ENCODE measurements at regions not wholly inside any gene's neighbourhood (a gene's known extent, or its start where the extent isn't known, plus 50 kb on each side); places are given as distances from the start of the nearest gene placed in this dataset.

GRCh38 chr9:13027879-13028278 lies 251.6 kb downstream of the MPDZ start:
- TF ChIP-seq RAD21 (conservative IDR thresholded peaks at IDR 0.05 in 1 of 2, IDR thresholded peaks at IDR 0.05 in 1 of 2), result no peak
- no peak for TF ChIP-seq HMGXB4 (CRISPR knock-in tag; IDR thresholded peaks at IDR 0.05; ENCODE audit: borderline replicate concordance)
- TF ChIP-seq, protein P1, sequence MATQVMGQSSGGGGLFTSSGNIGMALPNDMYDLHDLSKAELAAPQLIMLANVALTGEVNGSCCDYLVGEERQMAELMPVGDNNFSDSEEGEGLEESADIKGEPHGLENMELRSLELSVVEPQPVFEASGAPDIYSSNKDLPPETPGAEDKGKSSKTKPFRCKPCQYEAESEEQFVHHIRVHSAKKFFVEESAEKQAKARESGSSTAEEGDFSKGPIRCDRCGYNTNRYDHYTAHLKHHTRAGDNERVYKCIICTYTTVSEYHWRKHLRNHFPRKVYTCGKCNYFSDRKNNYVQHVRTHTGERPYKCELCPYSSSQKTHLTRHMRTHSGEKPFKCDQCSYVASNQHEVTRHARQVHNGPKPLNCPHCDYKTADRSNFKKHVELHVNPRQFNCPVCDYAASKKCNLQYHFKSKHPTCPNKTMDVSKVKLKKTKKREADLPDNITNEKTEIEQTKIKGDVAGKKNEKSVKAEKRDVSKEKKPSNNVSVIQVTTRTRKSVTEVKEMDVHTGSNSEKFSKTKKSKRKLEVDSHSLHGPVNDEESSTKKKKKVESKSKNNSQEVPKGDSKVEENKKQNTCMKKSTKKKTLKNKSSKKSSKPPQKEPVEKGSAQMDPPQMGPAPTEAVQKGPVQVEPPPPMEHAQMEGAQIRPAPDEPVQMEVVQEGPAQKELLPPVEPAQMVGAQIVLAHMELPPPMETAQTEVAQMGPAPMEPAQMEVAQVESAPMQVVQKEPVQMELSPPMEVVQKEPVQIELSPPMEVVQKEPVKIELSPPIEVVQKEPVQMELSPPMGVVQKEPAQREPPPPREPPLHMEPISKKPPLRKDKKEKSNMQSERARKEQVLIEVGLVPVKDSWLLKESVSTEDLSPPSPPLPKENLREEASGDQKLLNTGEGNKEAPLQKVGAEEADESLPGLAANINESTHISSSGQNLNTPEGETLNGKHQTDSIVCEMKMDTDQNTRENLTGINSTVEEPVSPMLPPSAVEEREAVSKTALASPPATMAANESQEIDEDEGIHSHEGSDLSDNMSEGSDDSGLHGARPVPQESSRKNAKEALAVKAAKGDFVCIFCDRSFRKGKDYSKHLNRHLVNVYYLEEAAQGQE (IDR thresholded peaks at IDR 0.05), result no peak
- TF ChIP-seq KDM5A (IDR thresholded peaks at IDR 0.05), result no peak
- TF ChIP-seq CHD2 (IDR thresholded peaks at IDR 0.05; ENCODE audit: low read length, partially characterized antibody), result no peak
- TF ChIP-seq, protein P2, sequence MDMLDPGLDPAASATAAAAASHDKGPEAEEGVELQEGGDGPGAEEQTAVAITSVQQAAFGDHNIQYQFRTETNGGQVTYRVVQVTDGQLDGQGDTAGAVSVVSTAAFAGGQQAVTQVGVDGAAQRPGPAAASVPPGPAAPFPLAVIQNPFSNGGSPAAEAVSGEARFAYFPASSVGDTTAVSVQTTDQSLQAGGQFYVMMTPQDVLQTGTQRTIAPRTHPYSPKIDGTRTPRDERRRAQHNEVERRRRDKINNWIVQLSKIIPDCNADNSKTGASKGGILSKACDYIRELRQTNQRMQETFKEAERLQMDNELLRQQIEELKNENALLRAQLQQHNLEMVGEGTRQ (IDR thresholded peaks at IDR 0.05), result no peak
- TF ChIP-seq, protein P3, sequence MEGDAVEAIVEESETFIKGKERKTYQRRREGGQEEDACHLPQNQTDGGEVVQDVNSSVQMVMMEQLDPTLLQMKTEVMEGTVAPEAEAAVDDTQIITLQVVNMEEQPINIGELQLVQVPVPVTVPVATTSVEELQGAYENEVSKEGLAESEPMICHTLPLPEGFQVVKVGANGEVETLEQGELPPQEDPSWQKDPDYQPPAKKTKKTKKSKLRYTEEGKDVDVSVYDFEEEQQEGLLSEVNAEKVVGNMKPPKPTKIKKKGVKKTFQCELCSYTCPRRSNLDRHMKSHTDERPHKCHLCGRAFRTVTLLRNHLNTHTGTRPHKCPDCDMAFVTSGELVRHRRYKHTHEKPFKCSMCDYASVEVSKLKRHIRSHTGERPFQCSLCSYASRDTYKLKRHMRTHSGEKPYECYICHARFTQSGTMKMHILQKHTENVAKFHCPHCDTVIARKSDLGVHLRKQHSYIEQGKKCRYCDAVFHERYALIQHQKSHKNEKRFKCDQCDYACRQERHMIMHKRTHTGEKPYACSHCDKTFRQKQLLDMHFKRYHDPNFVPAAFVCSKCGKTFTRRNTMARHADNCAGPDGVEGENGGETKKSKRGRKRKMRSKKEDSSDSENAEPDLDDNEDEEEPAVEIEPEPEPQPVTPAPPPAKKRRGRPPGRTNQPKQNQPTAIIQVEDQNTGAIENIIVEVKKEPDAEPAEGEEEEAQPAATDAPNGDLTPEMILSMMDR (IDR thresholded peaks at IDR 0.05), result no peak
- TF ChIP-seq, protein P4, sequence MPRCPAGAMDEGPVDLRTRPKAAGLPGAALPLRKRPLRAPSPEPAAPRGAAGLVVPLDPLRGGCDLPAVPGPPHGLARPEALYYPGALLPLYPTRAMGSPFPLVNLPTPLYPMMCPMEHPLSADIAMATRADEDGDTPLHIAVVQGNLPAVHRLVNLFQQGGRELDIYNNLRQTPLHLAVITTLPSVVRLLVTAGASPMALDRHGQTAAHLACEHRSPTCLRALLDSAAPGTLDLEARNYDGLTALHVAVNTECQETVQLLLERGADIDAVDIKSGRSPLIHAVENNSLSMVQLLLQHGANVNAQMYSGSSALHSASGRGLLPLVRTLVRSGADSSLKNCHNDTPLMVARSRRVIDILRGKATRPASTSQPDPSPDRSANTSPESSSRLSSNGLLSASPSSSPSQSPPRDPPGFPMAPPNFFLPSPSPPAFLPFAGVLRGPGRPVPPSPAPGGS (IDR thresholded peaks at IDR 0.05), result no peak
- no peak for TF ChIP-seq PHF8 (IDR thresholded peaks at IDR 0.05; ENCODE audit: borderline replicate concordance, low read depth)
- TF ChIP-seq POLR2A (IDR thresholded peaks at IDR 0.05; ENCODE audit: low read length), result no peak
- no peak for TF ChIP-seq RFX5 (IDR thresholded peaks at IDR 0.05)
- TF ChIP-seq NR3C1 (IDR thresholded peaks at IDR 0.05), result no peak
- TF ChIP-seq ZSCAN20 (CRISPR knock-in tag; IDR thresholded peaks at IDR 0.05), result no peak

Measured in A549 (cell line).